SK-N-SH treated with all-trans-retinoic acid at 6 μM for 48 hours (cell line): ENCODE measurements at regions not wholly inside any gene's neighbourhood (a gene's known extent, or its start where the extent isn't known, plus 50 kb on each side); places are given as distances from the start of the nearest gene placed in this dataset.

Experiments used
- ATAC-seq: fragments of 200-7000 bp; cut with Tn5 transposase; 3 replicates; pipeline ENCODE4 v1.9.1; 2020; ENCODE audit warnings: mild to moderate bottlenecking, moderate library complexity
- ARNTL ChIP-seq: fragments of 450-650 bp; formaldehyde crosslinking; IDR thresholded peaks from 2 replicates; pipeline ENCODE4 v1.5.0; 2020; ENCODE audit warnings: low read depth, mild to moderate bottlenecking, moderate library complexity, borderline replicate concordance
- BACH2 ChIP-seq: fragments of 250-450 bp; sonication (Bioruptor Pico); IDR thresholded peaks from 2 replicates; pipeline ENCODE4 v1.9.0; 2021; ENCODE audit warnings: mild to moderate bottlenecking, borderline replicate concordance
- CSRNP3 ChIP-seq: fragments of 250-450 bp; sonication (Bioruptor Pico); IDR thresholded peaks from 2 replicates; pipeline ENCODE4 v1.5.1; 2021; ENCODE audit warnings: mild to moderate bottlenecking, moderate library complexity
- ESRRG ChIP-seq: fragments of 250-450 bp; sonication (Bioruptor Pico); IDR thresholded peaks from 2 replicates; pipeline ENCODE4 v1.6.1; 2021; ENCODE audit warnings: mild to moderate bottlenecking
- GLIS3 ChIP-seq: fragments of 250-450 bp; sonication (Bioruptor Pico); IDR thresholded peaks from 2 replicates; pipeline ENCODE4 v1.5.0; 2020; ENCODE audit warnings: mild to moderate bottlenecking, moderate library complexity
- ISL1 ChIP-seq: fragments of 250-450 bp; sonication (Bioruptor Pico); IDR thresholded peaks from 2 replicates; pipeline ENCODE4 v2.1.2; 2022; ENCODE audit warnings: mild to moderate bottlenecking, moderate library complexity
- OSR1 ChIP-seq: fragments of 250-450 bp; sonication (Bioruptor Pico); IDR thresholded peaks from 2 replicates; pipeline ENCODE4 v1.8.0; 2022; ENCODE audit warnings: moderate library complexity, mild to moderate bottlenecking, inconsistent platforms
- PATZ1 ChIP-seq: fragments of 250-450 bp; sonication (Bioruptor Pico); IDR thresholded peaks from 2 replicates; pipeline ENCODE4 v1.8.0; 2020; ENCODE audit warnings: mild to moderate bottlenecking, moderate library complexity, borderline replicate concordance
- POU6F1 ChIP-seq: fragments of 250-450 bp; sonication (Bioruptor Pico); IDR thresholded peaks from 2 replicates; pipeline ENCODE4 v1.8.0; 2021; ENCODE audit warnings: low read depth, mild to moderate bottlenecking, moderate library complexity, borderline replicate concordance
- PPARA ChIP-seq: fragments of 250-450 bp; sonication (Bioruptor Pico); IDR thresholded peaks from 2 replicates; pipeline ENCODE4 v1.5.0; 2020; ENCODE audit warnings: mild to moderate bottlenecking, borderline replicate concordance
- SNAI2 ChIP-seq: fragments of 250-450 bp; sonication (Bioruptor Pico); IDR thresholded peaks from 2 replicates; pipeline ENCODE4 v1.5.0; 2020; ENCODE audit warnings: mild to moderate bottlenecking, moderate library complexity
- TSHZ2 ChIP-seq: fragments of 250-450 bp; sonication (Bioruptor Pico); IDR thresholded peaks from 2 replicates; pipeline ENCODE4 v1.5.0; 2020; ENCODE audit warnings: mild to moderate bottlenecking, moderate library complexity
- ZC3H10 ChIP-seq: fragments of 250-450 bp; sonication (Bioruptor Pico); IDR thresholded peaks from 2 replicates; pipeline ENCODE4 v1.5.1; 2021; ENCODE audit warnings: mild to moderate bottlenecking, moderate library complexity
- ZFP3 ChIP-seq: fragments of 250-450 bp; sonication (Bioruptor Pico); IDR thresholded peaks from 2 replicates; pipeline ENCODE4 v1.5.0; 2020; ENCODE audit warnings: mild to moderate bottlenecking, moderate library complexity
- ZFP30 ChIP-seq: fragments of 450-650 bp; formaldehyde crosslinking; IDR thresholded peaks from 2 replicates; pipeline ENCODE4 v1.5.0; 2022; ENCODE audit warnings: mild to moderate bottlenecking, moderate library complexity
- ZNF8 ChIP-seq: fragments of 450-650 bp; formaldehyde crosslinking; IDR thresholded peaks from 2 replicates; pipeline ENCODE4 v1.5.0; 2020; ENCODE audit warnings: mild to moderate bottlenecking, moderate library complexity

- ATAC-seq, result no peak
Measured at GRCh38 chr12:77328326-77328725, 263.0 kb upstream of the E2F7 start.

GRCh38 chr12:77325511-77326236 is 260.3 kb upstream of the E2F7 start:
- ATAC-seq, result peak; percentile 78
- no peak for TF ChIP-seq ZFP30 (CRISPR knock-in tag)
- no peak for TF ChIP-seq POU6F1 (CRISPR knock-in tag)
- no peak for TF ChIP-seq ARNTL (CRISPR knock-in tag)
- no peak for TF ChIP-seq ESRRG (CRISPR knock-in tag)
- TF ChIP-seq PPARA, result no peak
- no peak for TF ChIP-seq TSHZ2
- TF ChIP-seq, all 23 proteins: peak for 0

More at GRCh38 chr12:77328326-77328725, 263.0 kb upstream of the E2F7 start:
- TF ChIP-seq ZC3H10 (CRISPR knock-in tag), result no peak
- TF ChIP-seq OSR1, result no peak
- no peak for TF ChIP-seq POU6F1 (CRISPR knock-in tag)
- TF ChIP-seq CSRNP3 (CRISPR knock-in tag), result no peak
- no peak for TF ChIP-seq ZNF8 (CRISPR knock-in tag)
- TF ChIP-seq SNAI2 (CRISPR knock-in tag), result no peak
- no peak for TF ChIP-seq ZFP30 (CRISPR knock-in tag)
- no peak for TF ChIP-seq GLIS3 (CRISPR knock-in tag)
- no peak for TF ChIP-seq PPARA
- no peak for TF ChIP-seq ARNTL (CRISPR knock-in tag)
- no peak for TF ChIP-seq PATZ1 (CRISPR knock-in tag)
- no peak for TF ChIP-seq BACH2 (CRISPR knock-in tag)
- no peak for TF ChIP-seq TSHZ2
- TF ChIP-seq ISL1 (CRISPR knock-in tag), result no peak
- TF ChIP-seq ZFP3 (CRISPR knock-in tag), result no peak
